ENCODE measurements at regions not wholly inside any gene's neighbourhood (a gene's known extent, or its start where the extent isn't known, plus 50 kb on each side); places are given as distances from the start of the nearest gene placed in this dataset.

DNA sequence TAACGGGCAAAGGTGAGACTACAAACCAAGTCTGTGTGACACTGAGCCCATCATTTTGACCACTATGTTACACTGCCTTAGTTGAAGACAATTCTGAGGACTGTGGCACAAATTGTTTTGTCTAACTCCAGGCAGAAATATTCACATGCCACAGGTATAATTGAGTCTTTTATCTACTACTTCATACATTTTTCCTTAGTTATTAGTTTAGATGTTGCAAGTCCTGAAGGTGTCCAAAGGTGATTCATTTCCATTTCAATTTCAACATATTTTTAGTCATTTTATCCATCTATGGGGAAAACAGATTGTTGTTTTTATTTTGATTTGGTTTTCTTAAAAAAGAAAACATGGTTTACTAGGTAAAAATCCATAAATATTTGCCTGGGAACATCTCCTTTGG lies 341.7 kb upstream of the SMIM31 start:
- H3K4me1 Mint-ChIP-seq = no peaks in the 10 kb centered on the region
- no peak overlapping the region for H3K27ac Mint-ChIP-seq
- intact Hi-C loops (cut with micrococcal nuclease) = no loop called here
- Histone ChIP-seq H3K36me3 (ENCODE audit: control insufficient read depth, insufficient read depth, low read length) (no peaks in the 10 kb centered on the region), H3K4me1 (ENCODE audit: control insufficient read depth, insufficient read depth, low read length) (no peaks in the 10 kb centered on the region), H3K4me3 (ENCODE audit: low read length) (no peak overlapping the region), H3K9me3 (ENCODE audit: control insufficient read depth, insufficient read depth, low read length) (no peaks in the 10 kb centered on the region), H3K27ac (ENCODE audit: low read length) (no peak overlapping the region), H3K27me3 (ENCODE audit: control insufficient read depth, insufficient read depth, low read length) (no peaks in the 10 kb centered on the region)
- peaks cover 6% of the 10 kb centered on the region for H3K36me3 Mint-ChIP-seq
- ATAC-seq (no peak), DNase-seq (no peak)
- no peaks in the 10 kb centered on the region for H3K27me3 Mint-ChIP-seq (ENCODE audit: low read depth in 2 of 2)
- TF ChIP-seq CTCF (IDR thresholded peaks at IDR 0.05) = no peak
- H3K9me3 Mint-ChIP-seq = peaks cover 14 to 17% of the 10 kb centered on the region in 2 donors
- no peak overlapping the region for H3K4me3 Mint-ChIP-seq
- 89% methylated on average over 1 of the region's 1 CpG for WGBS (ENCODE audit: insufficient coverage)

- Histone ChIP-seq H3K27ac (ENCODE audit: low read length) (no peak overlapping the region), H3K4me3 (ENCODE audit: low read length) (no peak overlapping the region), H3K4me1 (ENCODE audit: control insufficient read depth, insufficient read depth, low read length) (no peaks in the 10 kb centered on the region), H3K27me3 (ENCODE audit: control insufficient read depth, insufficient read depth, low read length) (no peaks in the 10 kb centered on the region), H3K9me3 (ENCODE audit: control insufficient read depth, insufficient read depth, low read length) (no peaks in the 10 kb centered on the region), H3K36me3 (ENCODE audit: control insufficient read depth, insufficient read depth, low read length) (no peaks in the 10 kb centered on the region)
- H3K36me3 Mint-ChIP-seq = peaks cover 6% of the 10 kb centered on the region
- H3K27ac Mint-ChIP-seq = no peak overlapping the region
- intact Hi-C loops (cut with micrococcal nuclease) = no loop called here
- WGBS (ENCODE audit: insufficient coverage) = 88% methylated on average over 1 of the region's 2 CpGs
- H3K27me3 Mint-ChIP-seq (ENCODE audit: low read depth in 2 of 2) = no peaks in the 10 kb centered on the region
- DNase-seq = no peak
- no peak for TF ChIP-seq CTCF (IDR thresholded peaks at IDR 0.05)
- no peak overlapping the region for H3K4me3 Mint-ChIP-seq
- H3K4me1 Mint-ChIP-seq = no peaks in the 10 kb centered on the region
- peaks cover 6 to 15% of the 10 kb centered on the region in 2 donors for H3K9me3 Mint-ChIP-seq
- no peak for ATAC-seq
These were observed 340.2 kb upstream of the SMIM31 start for GRCh38 chr4:164413743-164414142.

- Mint-ChIP-seq H3K4me1 (no peaks in the 10 kb centered on the region), H3K36me3 (no peaks in the 10 kb centered on the region), H3K4me3 (no peak overlapping the region), H3K27me3 (ENCODE audit: low read depth in 2 of 2) (no peaks in the 10 kb centered on the region), H3K27ac (no peak overlapping the region), H3K9me3 (peaks cover 6 to 14% of the 10 kb centered on the region in 2 donors)
- DNase-seq (no peak), ATAC-seq (no peak)
- 43% methylated on average over 1 of the region's 1 CpG for WGBS (ENCODE audit: insufficient coverage)
- no peaks in the 10 kb centered on the region for H3K4me1 ChIP-seq (ENCODE audit: control insufficient read depth, insufficient read depth, low read length)
- H3K36me3 ChIP-seq (ENCODE audit: control insufficient read depth, insufficient read depth, low read length) = no peaks in the 10 kb centered on the region
- intact Hi-C loops (cut with micrococcal nuclease) = no loop called here
- H3K27ac ChIP-seq (ENCODE audit: low read length) = no peak overlapping the region
- no peak overlapping the region for H3K4me3 ChIP-seq (ENCODE audit: low read length)
- H3K9me3 ChIP-seq (ENCODE audit: control insufficient read depth, insufficient read depth, low read length) = no peaks in the 10 kb centered on the region
- no peak for TF ChIP-seq CTCF (IDR thresholded peaks at IDR 0.05)
- no peaks in the 10 kb centered on the region for H3K27me3 ChIP-seq (ENCODE audit: control insufficient read depth, insufficient read depth, low read length)
These were observed 330.1 kb upstream of the SMIM31 start for GRCh38 chr4:164423819-164424218.

DNA sequence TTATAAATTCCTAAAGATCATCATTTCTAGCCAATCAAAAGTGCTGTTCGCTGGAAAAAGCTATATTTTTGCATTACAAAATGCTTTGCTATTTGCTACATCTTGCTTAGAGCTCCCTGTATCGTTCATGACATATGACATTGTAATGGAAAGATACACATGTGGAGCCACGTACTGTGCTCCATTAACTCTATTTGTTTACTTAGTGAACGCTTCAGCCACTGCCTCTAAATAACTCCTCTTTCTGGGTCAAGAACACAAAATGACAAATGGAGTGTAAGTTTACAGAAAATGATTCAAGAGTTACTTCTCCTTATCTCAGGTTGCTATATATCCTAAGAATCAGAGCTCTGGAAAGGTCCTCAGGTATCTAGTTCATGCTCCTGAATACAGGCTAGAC lies 329.1 kb upstream of the SMIM31 start:
- H3K9me3 Mint-ChIP-seq = peaks cover 9 to 17% of the 10 kb centered on the region in 2 donors
- intact Hi-C loops (cut with micrococcal nuclease) = no loop called here
- whole genome bisulfite sequencing (ENCODE audit: insufficient coverage) = 74% methylated on average over 3 of the region's 4 CpGs
- Histone ChIP-seq H3K4me3 (ENCODE audit: low read length) (no peak overlapping the region), H3K4me1 (ENCODE audit: control insufficient read depth, insufficient read depth, low read length) (no peaks in the 10 kb centered on the region), H3K27me3 (ENCODE audit: control insufficient read depth, insufficient read depth, low read length) (no peaks in the 10 kb centered on the region), H3K9me3 (ENCODE audit: control insufficient read depth, insufficient read depth, low read length) (no peaks in the 10 kb centered on the region), H3K36me3 (ENCODE audit: control insufficient read depth, insufficient read depth, low read length) (no peaks in the 10 kb centered on the region), H3K27ac (ENCODE audit: low read length) (no peak overlapping the region)
- no peak for TF ChIP-seq CTCF (IDR thresholded peaks at IDR 0.05)
- ATAC-seq = no peak
- no peak overlapping the region for H3K27ac Mint-ChIP-seq
- no peak overlapping the region for H3K4me3 Mint-ChIP-seq
- H3K4me1 Mint-ChIP-seq = no peaks in the 10 kb centered on the region
- no peaks in the 10 kb centered on the region for H3K27me3 Mint-ChIP-seq (ENCODE audit: low read depth in 2 of 2)
- no peak for DNase-seq
- H3K36me3 Mint-ChIP-seq = no peaks in the 10 kb centered on the region

All from natural killer cell (primary cell).